HEK293T (cell line): ENCODE measurements at regions not wholly inside any gene's neighbourhood (a gene's known extent, or its start where the extent isn't known, plus 50 kb on each side); places are given as distances from the start of the nearest gene placed in this dataset.

ENCODE experiments used
- ARNT ChIP-seq: fragments of 450-650 bp; IDR thresholded peaks from 2 replicates; pipeline ENCODE4 v1.6.1; 2017; ENCODE audit warnings: mild to moderate bottlenecking
- BHLHE40 ChIP-seq: fragments of 450-650 bp; IDR thresholded peaks from 2 replicates; pipeline ENCODE4 v1.6.1; 2016; ENCODE audit warnings: mild to moderate bottlenecking, moderate library complexity, borderline replicate concordance
- ELF4 ChIP-seq: fragments of 450-650 bp; IDR thresholded peaks from 2 replicates; pipeline ENCODE4 v1.6.1; 2017; ENCODE audit warnings: antibody characterized with exemption
- FOXA1 ChIP-seq: fragments of 450-650 bp; IDR thresholded peaks from 2 replicates; pipeline ENCODE4 v1.6.1; 2016; ENCODE audit warnings: mild to moderate bottlenecking
- FOXK2 ChIP-seq: fragments of 450-650 bp; IDR thresholded peaks from 2 replicates; pipeline ENCODE4 v1.6.1; 2016; ENCODE audit warnings: mild to moderate bottlenecking
- FOXM1 ChIP-seq: fragments of 450-650 bp; IDR thresholded peaks from 2 replicates; pipeline ENCODE4 v1.6.1; 2017; ENCODE audit warnings: mild to moderate bottlenecking, borderline replicate concordance
- HDGF ChIP-seq: fragments of 450-650 bp; IDR thresholded peaks from 2 replicates; pipeline ENCODE4 v1.6.1; 2017; ENCODE audit warnings: antibody characterized with exemption, borderline replicate concordance
- NFRKB ChIP-seq: fragments of 450-650 bp; IDR thresholded peaks from 2 replicates; pipeline ENCODE4 v1.6.1; 2016; ENCODE audit warnings: mild to moderate bottlenecking, moderate library complexity
- SP1 ChIP-seq: fragments of 450-650 bp; IDR thresholded peaks from 2 replicates; pipeline ENCODE4 v1.6.1; 2017
- SUZ12 ChIP-seq: fragments of 450-650 bp; IDR thresholded peaks from 2 replicates; pipeline ENCODE4 v1.6.1; 2016; ENCODE audit warnings: mild to moderate bottlenecking
- TARDBP ChIP-seq: fragments of 450-650 bp; IDR thresholded peaks from 2 replicates; pipeline ENCODE4 v1.6.1; 2016
- ZNF384 ChIP-seq: fragments of 450-650 bp; IDR thresholded peaks from 2 replicates; pipeline ENCODE4 v1.6.1; 2016
- TF ChIP-seq, protein P1 (sequence below): fragments of 450-650 bp; IDR thresholded peaks from 2 replicates; pipeline ENCODE4 v1.6.1; 2016

DNA sequence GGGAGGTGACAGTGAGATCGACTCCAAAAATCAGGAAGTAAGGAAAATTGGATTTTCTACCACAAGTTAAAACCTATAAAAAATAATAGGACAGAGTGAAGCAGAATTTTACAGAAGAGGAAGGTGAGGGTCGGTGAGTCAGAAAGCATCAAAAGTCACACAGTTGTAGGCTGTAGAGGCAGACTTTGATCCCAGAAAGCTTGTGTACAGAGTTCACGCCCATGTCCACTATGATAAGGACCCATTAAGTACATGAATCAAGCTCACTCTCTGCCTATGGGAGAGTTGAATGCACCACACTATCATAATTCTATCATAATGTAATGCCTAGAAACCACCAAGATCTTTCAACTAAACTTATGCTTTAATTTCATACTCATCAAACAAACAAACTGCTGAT is 291.2 kb downstream of the PRELID2 start:
- TF ChIP-seq HDGF (no peak), TARDBP (no peak), SUZ12 (no peak), SP1 (no peak), ELF4 (no peak), ZNF384 (no peak), BHLHE40 (no peak), FOXA1 (no peak), FOXM1 (no peak), NFRKB (no peak), FOXK2 (no peak), ARNT (no peak)
- TF ChIP-seq, protein P1, sequence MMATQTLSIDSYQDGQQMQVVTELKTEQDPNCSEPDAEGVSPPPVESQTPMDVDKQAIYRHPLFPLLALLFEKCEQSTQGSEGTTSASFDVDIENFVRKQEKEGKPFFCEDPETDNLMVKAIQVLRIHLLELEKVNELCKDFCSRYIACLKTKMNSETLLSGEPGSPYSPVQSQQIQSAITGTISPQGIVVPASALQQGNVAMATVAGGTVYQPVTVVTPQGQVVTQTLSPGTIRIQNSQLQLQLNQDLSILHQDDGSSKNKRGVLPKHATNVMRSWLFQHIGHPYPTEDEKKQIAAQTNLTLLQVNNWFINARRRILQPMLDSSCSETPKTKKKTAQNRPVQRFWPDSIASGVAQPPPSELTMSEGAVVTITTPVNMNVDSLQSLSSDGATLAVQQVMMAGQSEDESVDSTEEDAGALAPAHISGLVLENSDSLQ, result no peak
